GM18505 (cell line): ENCODE measurements at regions not wholly inside any gene's neighbourhood (a gene's known extent, or its start where the extent isn't known, plus 50 kb on each side); places are given as distances from the start of the nearest gene placed in this dataset.
"Not testable (repeated sequence)": the region's sequence is repeated elsewhere in the genome, so short reads cannot be mapped to it uniquely, and the experiment has no call there.

Experiments used
- ATAC-seq: cut with Tn5 transposase; IDR thresholded peaks from one replicate; pipeline ENCODE4 v1.9.1; 2021; ENCODE audit not compliant: unreplicated experiment
- POLR2A ChIP-seq: IDR thresholded peaks from 4 replicates; pipeline ENCODE4 v1.6.1; 2011; ENCODE audit warnings: borderline replicate concordance; ENCODE audit not compliant: insufficient read depth, insufficient read length; ENCODE audit errors: extremely low read depth

DNA sequence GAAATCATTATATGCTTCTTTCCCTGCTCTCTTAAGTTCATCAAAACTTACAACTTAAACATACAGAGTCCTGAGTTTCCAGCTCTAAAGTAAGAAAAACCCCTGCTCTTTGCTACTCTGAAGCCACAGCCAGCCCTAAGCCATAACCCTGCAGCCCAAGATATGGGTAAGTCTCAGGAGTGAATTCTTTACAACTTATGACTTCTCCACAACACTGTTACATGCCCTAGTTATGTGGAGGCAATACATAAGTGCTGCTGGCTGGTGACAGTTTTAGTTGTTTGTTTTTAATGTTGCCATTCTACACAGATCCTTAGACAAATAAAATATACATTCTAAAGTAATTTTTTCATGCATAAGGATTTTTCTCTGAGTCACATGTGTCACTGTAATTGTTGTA is 100.2 kb downstream of the FBXO8 start:
- TF ChIP-seq POLR2A: no peak
- no peak for ATAC-seq

DNA sequence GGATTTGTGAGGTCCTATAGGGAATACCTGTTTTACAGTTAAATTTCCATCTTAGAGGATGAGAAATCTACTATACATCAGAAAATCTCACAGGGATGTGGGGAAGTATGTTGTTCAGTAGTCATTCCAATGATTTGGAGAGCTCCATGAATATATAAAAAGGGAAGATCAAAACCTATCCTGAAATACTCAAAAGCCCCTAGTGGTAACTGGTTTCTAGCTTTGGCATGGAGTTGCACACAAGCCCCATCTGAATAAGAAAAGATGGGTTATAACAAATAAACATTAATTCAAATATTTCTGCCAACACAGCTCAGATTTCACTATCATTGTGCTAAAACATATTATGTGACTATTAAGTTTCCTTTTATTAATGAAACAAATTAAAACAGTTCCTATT is 101.6 kb downstream of the FBXO8 start:
- no peak for ATAC-seq
- TF ChIP-seq POLR2A: no peak

GRCh38 chr4:174177536-174177935 is 105.9 kb downstream of the FBXO8 start:
- no peak for ATAC-seq
- TF ChIP-seq POLR2A: no peak

DNA sequence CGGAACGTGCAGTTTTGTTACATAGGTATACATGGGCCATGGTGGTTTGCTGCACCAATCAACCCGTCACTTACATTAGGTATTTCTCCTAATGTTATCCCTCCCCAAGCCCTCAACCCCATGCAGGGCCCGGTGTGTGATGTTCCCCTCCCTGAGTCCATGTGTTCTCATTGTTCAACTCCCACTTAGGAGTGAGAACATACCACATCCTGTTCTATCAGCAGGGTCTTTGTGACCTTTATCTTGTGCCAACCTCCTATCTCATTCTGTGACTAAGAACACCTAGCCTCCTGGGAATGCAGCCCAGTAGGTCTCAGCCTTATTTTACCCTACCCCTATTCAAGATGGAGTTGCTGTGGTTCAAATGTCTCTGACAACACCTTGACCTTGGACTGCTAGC is 107.6 kb downstream of the FBXO8 start:
- not testable (repeated sequence) for ATAC-seq

- no peak for TF ChIP-seq POLR2A
- no peak for ATAC-seq
Measured at GRCh38 chr4:174173360-174173759, 110.1 kb downstream of the FBXO8 start.

DNA sequence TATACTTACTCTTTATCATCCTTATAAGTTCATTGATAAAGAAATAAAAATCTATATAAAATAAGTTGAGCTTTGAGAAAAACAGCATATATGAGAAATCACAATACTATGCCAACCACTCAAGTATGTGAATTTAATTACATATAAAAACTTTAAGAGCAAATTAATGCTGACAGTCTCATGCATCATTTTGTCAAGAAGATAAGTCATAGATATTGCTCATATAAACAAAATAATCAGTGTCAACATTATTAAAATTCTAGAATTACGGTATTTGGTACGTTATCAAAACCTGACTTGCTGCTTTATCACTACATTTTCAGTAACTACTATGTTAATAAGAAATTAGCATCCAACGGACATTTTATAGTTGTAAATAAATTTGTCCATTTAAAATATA is 111.2 kb downstream of the FBXO8 start:
- ATAC-seq: no peak
- TF ChIP-seq POLR2A: no peak

GRCh38 chr4:174170906-174171305 is 112.6 kb downstream of the FBXO8 start:
- no peak for ATAC-seq

DNA sequence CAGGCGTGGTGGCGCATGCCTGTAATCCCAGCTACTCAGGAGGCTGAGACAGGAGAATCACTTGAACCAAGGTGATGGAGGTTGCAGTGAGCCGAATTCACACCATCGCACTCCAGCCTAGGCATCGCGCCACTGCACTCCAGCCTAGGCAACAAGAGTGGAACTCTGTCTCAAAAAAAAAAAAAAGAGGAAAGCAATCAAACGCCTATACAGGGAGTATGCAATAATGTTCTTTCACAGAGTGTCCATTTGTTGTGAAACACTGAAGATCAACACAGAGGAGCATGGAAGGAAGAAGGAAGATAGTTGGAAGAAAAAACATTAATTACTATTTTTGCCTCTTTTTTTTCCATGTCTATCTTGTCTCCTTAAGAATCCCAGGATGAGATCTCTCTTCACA is 113.4 kb downstream of the FBXO8 start:
- no peak for ATAC-seq
- TF ChIP-seq POLR2A: no peak

More at GRCh38 chr4:174170906-174171305, 112.6 kb downstream of the FBXO8 start:
- no peak for TF ChIP-seq POLR2A

DNA sequence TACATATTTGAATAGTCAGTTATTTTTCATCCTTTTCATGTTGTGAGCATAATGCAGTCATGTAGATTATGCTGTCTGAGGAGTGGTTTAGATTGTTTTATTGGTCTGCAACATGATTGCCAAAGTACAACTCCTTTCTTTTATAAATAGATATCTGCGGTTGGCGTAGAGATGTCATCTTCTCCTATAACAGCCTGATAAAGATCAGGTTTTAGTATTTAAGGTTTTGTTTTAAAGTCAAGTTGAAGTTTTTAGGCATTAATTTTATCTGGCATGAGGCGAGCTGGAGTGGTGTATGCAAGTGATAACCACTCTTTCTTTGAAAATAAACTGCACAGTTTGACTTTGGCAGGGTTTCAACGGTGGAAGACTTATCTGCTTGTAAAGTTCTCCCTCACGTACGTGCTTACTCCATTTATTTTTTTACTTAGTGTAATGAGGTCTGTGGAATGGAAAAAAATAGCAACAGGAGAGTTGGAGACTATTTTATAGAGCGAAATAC is 126.3 kb downstream of the FBXO8 start:
- no peak for TF ChIP-seq POLR2A
- ATAC-seq: no peak

- ATAC-seq: peak; percentile 76
- TF ChIP-seq POLR2A: no peak
Measured at GRCh38 chr4:174156239-174156826, 127.1 kb downstream of the FBXO8 start.

DNA sequence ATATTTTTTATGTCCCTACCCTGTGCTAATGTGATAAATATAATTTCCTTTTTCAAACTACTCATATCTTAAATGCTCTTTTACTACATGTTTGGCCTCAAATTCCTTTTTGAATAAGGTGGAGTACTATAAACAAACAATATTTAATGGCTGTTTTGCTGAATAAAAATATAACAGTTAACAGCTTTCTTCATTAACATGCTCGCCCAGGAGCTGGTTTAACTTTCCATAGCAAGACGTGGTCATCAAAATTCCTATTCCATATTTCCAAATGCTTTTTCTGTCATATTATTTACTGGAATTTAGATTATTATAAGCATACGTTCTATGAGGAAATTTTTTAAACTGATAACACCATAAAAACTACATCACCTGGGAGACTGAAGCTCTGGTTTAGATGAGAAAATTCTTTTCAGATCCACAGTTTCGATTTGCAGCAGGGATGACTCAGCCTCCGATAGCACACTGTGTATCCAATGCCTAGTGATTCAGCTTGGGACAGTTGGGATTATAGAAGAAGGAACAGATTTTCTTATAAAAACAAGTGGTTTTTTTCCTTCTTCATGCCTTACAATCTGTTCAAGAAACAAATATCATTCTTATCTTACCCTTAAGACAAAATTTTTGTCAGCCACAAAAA is 129.1 kb downstream of the FBXO8 start:
- TF ChIP-seq POLR2A: no peak
- ATAC-seq: no peak

GRCh38 chr4:174152717-174153466 is 130.6 kb downstream of the FBXO8 start:
- ATAC-seq: no peak

GRCh38 chr4:174147863-174148262 is 135.6 kb downstream of the FBXO8 start:
- no peak for TF ChIP-seq POLR2A
- ATAC-seq: no peak

More at GRCh38 chr4:174152717-174153466, 130.6 kb downstream of the FBXO8 start:
- TF ChIP-seq POLR2A: no peak

- ATAC-seq: no peak
- no peak for TF ChIP-seq POLR2A
Measured at GRCh38 chr4:174144106-174144505, 139.4 kb downstream of the FBXO8 start.
